Endothelial cell of umbilical vein (primary cell): ENCODE measurements at regions not wholly inside any gene's neighbourhood (a gene's known extent, or its start where the extent isn't known, plus 50 kb on each side); places are given as distances from the start of the nearest gene placed in this dataset.

Experiments
- BruUV-seq: library from RNA; stranded (reverse); fragments of 400-500 nt; replicated peaks from 2 replicates; lab custom pipeline; 2021; lab: Mats Ljungman, UMichigan
- CTCF ChIA-PET: fragments of 300-600, 350-600 bp; sonication (Branson Sonifier 250); formaldehyde crosslinking; loops from one replicate; lab custom pipeline; 2021; ENCODE audit warnings: antibody characterized with exemption, inconsistent platforms; lab: Charles Lee
- POLR2A ChIA-PET: fragments of 300-600, 350-600 bp; sonication (Branson Sonifier 250); formaldehyde crosslinking; loops from one replicate; lab custom pipeline; 2021; ENCODE audit warnings: antibody characterized with exemption, inconsistent platforms; lab: Charles Lee
- DNase-seq: peaks from one replicate; pipeline ENCODE4 v3.0.0-alpha.2; 2011; ENCODE audit warnings: low read depth, low spot score
- FAIRE-seq: peaks from 2 replicates; lab custom pipeline; 2011; peaks lifted over from hg19 to GRCh38; lab: Jason Lieb, UNC
- H2AFZ ChIP-seq: 2 replicates; pipeline ENCODE4 v1.6.0; 2012; ENCODE audit warnings: low read depth, low read length, control low read depth, inconsistent platforms
- H3K27ac ChIP-seq: 2 replicates; pipeline ENCODE4 v1.5.1; 2011; ENCODE audit warnings: low read depth, mild to moderate bottlenecking, control low read depth, low read length, moderate library complexity; ENCODE audit not compliant: insufficient read depth
- H3K27me3 ChIP-seq, 2 experiments: 2 replicates each; pipeline versions ENCODE4 v1.6.0 to v1.6.1; 2011; ENCODE audit warnings: low read length in 2 of 2, mixed read lengths in 1 of 2; ENCODE audit not compliant: control insufficient read depth in 2 of 2, insufficient read depth in 2 of 2
- H3K36me3 ChIP-seq, 2 experiments: 2 replicates in 1 of 2; 3 replicates in 1 of 2; pipeline ENCODE4 v1.5.1; 2011; ENCODE audit warnings: low read length in 2 of 2, mild to moderate bottlenecking in 1 of 2, moderate library complexity in 1 of 2; ENCODE audit not compliant: control insufficient read depth in 2 of 2, insufficient read depth in 2 of 2; ENCODE audit errors: extremely low read depth in 1 of 2
- H3K4me1 ChIP-seq: 3 replicates; pipeline ENCODE4 v1.5.1; 2011; ENCODE audit warnings: mild to moderate bottlenecking, low read length; ENCODE audit not compliant: control insufficient read depth, insufficient read depth; ENCODE audit errors: extremely low read depth
- H3K4me2 ChIP-seq: 2 replicates; pipeline ENCODE4 v1.6.1; 2011; ENCODE audit warnings: low read length, control low read depth, mixed read lengths; ENCODE audit not compliant: insufficient read depth
- H3K4me3 ChIP-seq, 3 experiments: fragments of 200-600 bp in 1 of 3; sonication (generic), shearing (Covaris generic) in 1 of 3; replicated peaks in 1 of 3; 2 replicates each; pipeline ENCODE4 v1.5.1; 2011 to 2016; ENCODE audit warnings: control low read depth in 3 of 3, low read length in 3 of 3, mild to moderate bottlenecking in 2 of 3, inconsistent platforms in 1 of 3, low read depth in 1 of 3, moderate library complexity in 1 of 3; ENCODE audit not compliant: insufficient read depth in 1 of 3
- H3K79me2 ChIP-seq: 2 replicates; pipeline ENCODE4 v1.6.0; 2012; ENCODE audit warnings: low read length, inconsistent platforms; ENCODE audit not compliant: control insufficient read depth, insufficient read depth
- H3K9ac ChIP-seq: replicated peaks from 2 replicates; pipeline ENCODE3; 2011; ENCODE audit warnings: low read length, control low read depth; ENCODE audit not compliant: insufficient read depth; ENCODE audit errors: extremely low read depth
- H3K9me1 ChIP-seq: replicated peaks from 3 replicates; pipeline ENCODE4 v1.6.0; 2011; ENCODE audit warnings: mild to moderate bottlenecking, low read length; ENCODE audit not compliant: control insufficient read depth, insufficient read depth; ENCODE audit errors: extremely low read depth
- H3K9me3 ChIP-seq: replicated peaks from 2 replicates; pipeline ENCODE4 v1.5.1; 2012; ENCODE audit warnings: low read length, inconsistent platforms; ENCODE audit not compliant: control insufficient read depth, insufficient read depth
- H4K20me1 ChIP-seq: replicated peaks from 2 replicates; pipeline ENCODE3; 2011; ENCODE audit warnings: mild to moderate bottlenecking, low read length; ENCODE audit not compliant: control insufficient read depth, insufficient read depth; ENCODE audit errors: extremely low read depth
- CTCF ChIP-seq, 2 donors: IDR thresholded peaks; 1 replicate in 1 of 2; 2 replicates in 1 of 2; pipeline ENCODE4 v1.5.1; 2011; ENCODE audit warnings: low read length in 2 of 2, mild to moderate bottlenecking in 2 of 2, moderate library complexity in 2 of 2, control low read depth in 1 of 2, inconsistent platforms in 1 of 2, low read depth in 1 of 2; ENCODE audit not compliant: insufficient read depth in 1 of 2; ENCODE audit errors: extremely low read depth in 1 of 2
- EZH2 ChIP-seq: IDR thresholded peaks from 2 replicates; pipeline ENCODE4 v1.6.1; 2012; ENCODE audit warnings: borderline replicate concordance, low read depth, mild to moderate bottlenecking, moderate library complexity, low read length, inconsistent platforms; ENCODE audit not compliant: severe bottlenecking
- FOS ChIP-seq: IDR thresholded peaks from 2 replicates; pipeline ENCODE4 v1.6.1; 2011; ENCODE audit warnings: mild to moderate bottlenecking, low read length, moderate library complexity, borderline replicate concordance; ENCODE audit not compliant: insufficient read depth
- GATA2 ChIP-seq: IDR thresholded peaks from 2 replicates; pipeline ENCODE4 v1.7.0; 2011; ENCODE audit warnings: low read depth, mild to moderate bottlenecking, moderate library complexity, mixed read lengths, low read length; ENCODE audit not compliant: insufficient read length, insufficient read depth
- JUN ChIP-seq: IDR thresholded peaks from 2 replicates; pipeline ENCODE4 v1.6.1; 2011; ENCODE audit warnings: borderline replicate concordance, low read depth; ENCODE audit not compliant: insufficient read length, insufficient read depth
- MAX ChIP-seq: IDR thresholded peaks from 2 replicates; pipeline ENCODE4 v1.6.1; 2011; ENCODE audit not compliant: insufficient read depth, insufficient read length
- MYC ChIP-seq: IDR thresholded peaks from one replicate; pipeline ENCODE4 v1.6.1; 2011; ENCODE audit warnings: mild to moderate bottlenecking, low read depth, low read length
- POLR2A ChIP-seq: IDR thresholded peaks from 2 replicates; pipeline ENCODE4 v1.6.1; 2012; ENCODE audit warnings: low read depth, mild to moderate bottlenecking, control low read depth, low read length
- POLR2AphosphoS5 ChIP-seq: IDR thresholded peaks from 2 replicates; pipeline ENCODE4 v1.6.1; 2012; ENCODE audit warnings: low read depth, mild to moderate bottlenecking, control low read depth, low read length, moderate library complexity; ENCODE audit not compliant: insufficient read depth
- dilution Hi-C: fragments of 300-500 bp; cut with MboI; formaldehyde crosslinking; loops from one replicate; pipeline ENCODE4 v1.15.0; 2019; ENCODE audit warnings: low sequenced_read_pairs; ENCODE audit not compliant: extremely low pct_ligation_motif_present
- intact Hi-C: fragments of 100-400 bp; cut with micrococcal nuclease; formaldehyde crosslinking; loops from one replicate; pipeline ENCODE4 v1.10.0; 2022

- H3K27ac ChIP-seq, result no peak overlapping the region
- H3K79me2 ChIP-seq, result no peaks in the 10 kb centered on the region
- no peaks in the 10 kb centered on the region for H3K9me1 ChIP-seq
- CTCF ChIA-PET, result interaction anchor here (0.7 to 1.1 kb wide), 2 partner anchors 35 to 117 kb away, joined by 3 to 4 read pairs; no protein-coding TSS in a partner anchor
- no TSS peak for BruUV-seq
- no peak overlapping the region for H2AFZ ChIP-seq
- no peaks in the 10 kb centered on the region for H3K36me3 ChIP-seq
- H3K4me3 ChIP-seq, result no peak overlapping the region
- H3K4me2 ChIP-seq, result peak overlapping the region; percentile 34
- intact Hi-C loops, result loop anchor here (2.0 kb wide), 1 partner anchor 17 kb away; no protein-coding TSS in a partner anchor
- FAIRE-seq, result peak; percentile 86
- no peaks in the 10 kb centered on the region for H3K27me3 ChIP-seq
- no peak for TF ChIP-seq MYC
- TF ChIP-seq POLR2AphosphoS5, result no peak
- peak; percentile 59 for TF ChIP-seq JUN
- peak; percentile 53 for TF ChIP-seq FOS
- POLR2A ChIA-PET, result no interaction called here
- no peaks in the 10 kb centered on the region for H4K20me1 ChIP-seq
- no peaks in the 10 kb centered on the region for H3K9me3 ChIP-seq
- H3K4me1 ChIP-seq, result peaks cover 9% of the 10 kb centered on the region
- no peak overlapping the region for H3K9ac ChIP-seq
- no peak for DNase-seq
- dilution Hi-C loops, result no loop called here
These were observed 193.9 kb downstream of the SEC61B start for GRCh38 chr9:99416007-99416406.

- no peak overlapping the region for H2AFZ ChIP-seq
- H3K4me2 ChIP-seq, result no peak overlapping the region
- H3K27ac ChIP-seq, result no peak overlapping the region
- no peaks in the 10 kb centered on the region for H3K9me1 ChIP-seq
- dilution Hi-C loops (no loop called here), intact Hi-C loops (no loop called here)
- H3K4me1 ChIP-seq, result peaks cover 9% of the 10 kb centered on the region
- CTCF ChIA-PET, result interaction anchor here (1.3 kb wide), 2 partner anchors 8 to 34 kb away, joined by 3 to 4 read pairs; no protein-coding TSS in a partner anchor
- POLR2A ChIA-PET, result no interaction called here
- no peak overlapping the region for H3K9ac ChIP-seq
- no peaks in the 10 kb centered on the region for H3K36me3 ChIP-seq
- TF ChIP-seq GATA2 (no peak), EZH2 (no peak), JUN (no peak), POLR2AphosphoS5 (no peak), CTCF (IDR thresholded peaks at IDR 0.05; ENCODE audit: extremely low read depth in 1 of 2, insufficient read depth in 1 of 2, low read depth in 1 of 2, low read length in 2 of 2) (no peak), MAX (no peak), MYC (no peak), FOS (no peak), POLR2A (no peak)
- no peak for DNase-seq
- no peaks in the 10 kb centered on the region for H3K27me3 ChIP-seq
- BruUV-seq, result no TSS peak
- H3K9me3 ChIP-seq, result no peaks in the 10 kb centered on the region
- no peak overlapping the region for H3K4me3 ChIP-seq
- no peaks in the 10 kb centered on the region for H3K79me2 ChIP-seq
- no peak for FAIRE-seq
- H4K20me1 ChIP-seq, result no peaks in the 10 kb centered on the region
These were observed 197.0 kb downstream of the SEC61B start for GRCh38 chr9:99419070-99419469.
